ENCODE measurements at regions not wholly inside any gene's neighbourhood (a gene's known extent, or its start where the extent isn't known, plus 50 kb on each side); places are given as distances from the start of the nearest gene placed in this dataset.

GRCh38 chr13:40505196-40505595 lies 161.2 kb downstream of the FOXO1 start:
- TF ChIP-seq CTCF (IDR thresholded peaks at IDR 0.05; ENCODE audit: low read depth, low read length) = no peak
- TF ChIP-seq POLR2A (IDR thresholded peaks at IDR 0.05; ENCODE audit: extremely low read depth, insufficient read length) = no peak
- no peak for TF ChIP-seq MAX (IDR thresholded peaks at IDR 0.05; ENCODE audit: low read depth, low read length)

All from NB4 (cell line).